Stimulated activated CD4-positive, alpha-beta T cell treated with anti-CD3 and anti-CD28 coated beads, Interleukin-2, amount 100 ng/mL, for 24 hours (primary cell): ENCODE measurements at regions not wholly inside any gene's neighbourhood (a gene's known extent, or its start where the extent isn't known, plus 50 kb on each side); places are given as distances from the start of the nearest gene placed in this dataset.

Experiments
- DNase-seq, 2 donors: peaks; one replicate each; pipeline ENCODE4 v3.0.0-alpha.2; 2020

DNA sequence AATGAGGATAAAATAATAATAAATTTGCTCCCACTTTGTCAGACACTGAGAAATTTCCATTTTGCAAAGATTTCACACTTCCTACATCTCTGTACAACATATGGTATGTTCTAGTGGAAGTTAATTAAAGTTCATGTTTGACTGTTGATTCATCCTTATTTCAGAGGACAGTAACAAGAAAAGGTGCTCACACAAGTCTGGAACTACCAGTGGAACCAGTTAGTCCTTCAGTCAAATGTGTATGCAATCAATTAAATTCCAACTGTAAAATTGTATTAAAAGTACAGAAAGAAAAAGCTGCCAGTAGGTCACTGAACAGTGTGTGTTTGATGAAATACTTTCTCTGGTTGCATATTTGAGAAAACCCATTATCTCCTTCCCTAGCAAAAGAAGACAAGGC, 496.0 kb upstream of the PKN2 start:
- no peak for DNase-seq

DNA sequence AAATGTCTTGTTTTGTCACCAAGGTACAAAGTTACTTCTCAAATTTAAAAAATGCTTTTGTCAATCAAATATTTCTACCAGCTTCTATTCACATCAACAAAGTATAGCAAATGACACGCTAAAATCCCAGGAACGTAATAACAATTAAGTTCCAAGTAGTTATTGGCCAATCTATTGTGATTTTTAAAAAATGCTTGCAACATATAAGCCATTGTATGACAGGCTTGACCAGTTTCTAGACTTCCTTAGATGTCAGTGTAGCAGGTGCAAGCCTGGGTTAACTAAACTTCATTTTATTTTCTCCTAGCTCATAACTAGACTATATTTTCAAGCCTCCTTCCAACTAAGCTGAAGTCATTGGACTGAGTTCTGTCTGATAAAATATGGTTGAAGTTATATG, 494.5 kb upstream of the PKN2 start:
- no peak for DNase-seq

DNA sequence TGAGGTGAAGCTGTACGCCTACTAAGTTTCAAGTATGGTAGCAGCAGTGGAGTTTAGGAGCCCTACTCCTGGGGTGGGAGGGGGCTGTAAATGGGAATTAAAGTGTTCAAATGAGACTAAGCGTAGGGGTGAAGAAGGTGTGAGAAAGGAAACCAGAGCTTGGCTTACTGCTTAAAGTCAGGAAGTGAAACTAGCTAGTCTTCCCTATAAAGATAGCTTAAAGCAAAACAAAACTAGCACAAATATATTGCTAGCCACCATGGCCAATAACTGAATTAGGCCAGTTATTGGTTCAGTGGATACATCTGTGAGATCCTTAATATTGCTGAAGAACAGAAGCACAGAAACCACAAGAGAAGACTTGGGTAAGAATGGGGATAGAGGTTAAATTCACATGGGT, 492.2 kb upstream of the PKN2 start:
- no peak for DNase-seq

DNA sequence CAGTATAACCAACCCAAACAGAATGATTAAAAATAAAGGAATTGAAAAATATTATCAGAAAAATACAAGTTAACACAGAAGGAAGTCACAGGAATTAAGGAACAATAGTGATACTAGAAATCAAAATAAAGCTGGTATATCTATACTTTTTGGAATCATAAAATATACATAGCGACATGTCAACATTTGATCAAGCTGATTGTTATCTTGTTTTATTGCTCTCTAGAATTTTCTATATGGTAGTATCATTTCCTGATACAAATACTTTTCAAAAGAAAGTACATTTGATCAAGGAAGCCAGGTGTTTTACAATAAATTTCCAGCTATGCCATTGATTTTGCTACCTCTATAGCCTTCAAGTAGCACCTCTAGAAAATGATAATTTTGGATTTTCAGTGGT, 489.5 kb upstream of the PKN2 start:
- no peak for DNase-seq

DNA sequence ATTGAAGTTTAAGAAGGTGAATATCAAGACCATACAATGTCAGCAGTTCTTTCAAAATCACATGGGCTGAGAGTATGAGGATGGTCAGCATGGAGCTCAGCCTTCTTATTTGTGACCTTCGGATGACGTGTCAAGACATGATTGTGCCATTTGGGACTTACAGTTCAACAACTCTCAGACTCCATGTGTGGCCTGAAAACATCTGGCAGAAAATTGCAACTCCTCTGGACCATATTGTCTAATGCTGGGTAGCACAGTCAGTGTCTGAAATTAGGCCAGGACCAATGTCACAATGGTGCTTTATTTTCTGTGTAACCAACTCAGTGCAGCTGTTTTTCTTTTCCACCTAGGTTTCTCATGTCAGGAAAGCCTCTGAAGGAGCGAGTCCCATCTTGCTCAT, 483.5 kb upstream of the PKN2 start:
- no peak for DNase-seq

DNA sequence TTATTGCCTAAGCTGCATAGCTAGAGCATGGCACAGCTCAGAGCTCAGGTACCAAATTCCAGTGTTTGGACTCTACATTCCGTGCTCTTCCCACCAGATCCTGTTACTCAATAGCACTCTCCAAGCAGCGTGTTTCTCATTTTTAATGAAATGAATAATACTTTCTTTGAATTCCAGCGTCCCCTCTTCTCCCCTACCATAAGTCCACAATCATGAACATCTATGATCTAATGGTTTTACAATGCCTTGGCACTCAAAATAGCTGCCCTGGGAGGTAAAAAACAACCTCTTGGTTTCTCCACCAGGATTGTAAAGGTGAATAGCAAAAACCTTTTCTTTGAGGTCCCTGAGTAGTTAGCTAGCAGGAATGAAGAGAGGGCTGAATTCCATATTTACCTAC, 480.0 kb upstream of the PKN2 start:
- DNase-seq, result no peak

DNA sequence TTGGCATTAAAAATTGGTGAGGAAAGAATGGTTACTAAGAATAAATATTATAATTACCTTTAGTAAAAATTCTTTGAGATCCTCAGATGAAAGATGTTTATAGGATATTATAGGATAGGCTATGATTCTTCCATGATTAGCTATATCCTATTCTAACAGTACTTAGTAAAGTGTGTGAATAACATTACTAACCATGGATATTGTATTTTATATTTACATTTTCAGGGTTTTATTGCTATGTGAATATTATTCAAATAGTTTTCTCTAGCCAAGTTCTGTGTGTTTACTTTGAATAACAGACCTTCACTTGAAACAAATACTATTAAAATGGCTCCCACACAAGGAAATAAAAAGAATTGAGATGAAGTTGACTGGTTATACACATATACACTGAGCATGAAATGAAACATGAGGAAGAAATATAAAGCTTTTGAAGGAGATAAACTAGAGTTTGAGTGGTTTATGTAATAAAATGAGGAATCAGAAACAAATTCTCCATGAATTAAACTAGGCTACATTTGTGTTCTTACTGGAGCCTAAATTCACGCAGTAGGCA, 479.4 kb upstream of the PKN2 start:
- no peak for DNase-seq

DNA sequence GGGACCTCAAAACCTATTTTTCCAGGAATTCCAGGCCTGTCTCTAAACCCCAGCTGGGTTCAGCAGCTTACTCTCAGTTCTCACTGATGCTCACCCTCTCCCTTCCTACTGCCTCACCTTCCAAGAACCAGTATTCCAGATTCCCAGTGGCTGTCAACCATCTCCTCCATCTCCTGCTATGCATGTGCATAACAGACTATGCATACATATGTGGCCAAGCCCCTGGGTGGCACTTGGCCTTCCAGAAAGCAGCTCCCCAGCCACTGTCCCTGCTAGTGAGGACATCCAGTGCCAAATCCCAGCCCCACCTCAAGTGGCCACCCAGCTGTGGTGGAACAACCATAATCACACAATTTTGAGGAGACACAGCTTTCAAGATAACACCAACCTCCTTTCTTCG, 475.7 kb upstream of the PKN2 start:
- no peak for DNase-seq

DNA sequence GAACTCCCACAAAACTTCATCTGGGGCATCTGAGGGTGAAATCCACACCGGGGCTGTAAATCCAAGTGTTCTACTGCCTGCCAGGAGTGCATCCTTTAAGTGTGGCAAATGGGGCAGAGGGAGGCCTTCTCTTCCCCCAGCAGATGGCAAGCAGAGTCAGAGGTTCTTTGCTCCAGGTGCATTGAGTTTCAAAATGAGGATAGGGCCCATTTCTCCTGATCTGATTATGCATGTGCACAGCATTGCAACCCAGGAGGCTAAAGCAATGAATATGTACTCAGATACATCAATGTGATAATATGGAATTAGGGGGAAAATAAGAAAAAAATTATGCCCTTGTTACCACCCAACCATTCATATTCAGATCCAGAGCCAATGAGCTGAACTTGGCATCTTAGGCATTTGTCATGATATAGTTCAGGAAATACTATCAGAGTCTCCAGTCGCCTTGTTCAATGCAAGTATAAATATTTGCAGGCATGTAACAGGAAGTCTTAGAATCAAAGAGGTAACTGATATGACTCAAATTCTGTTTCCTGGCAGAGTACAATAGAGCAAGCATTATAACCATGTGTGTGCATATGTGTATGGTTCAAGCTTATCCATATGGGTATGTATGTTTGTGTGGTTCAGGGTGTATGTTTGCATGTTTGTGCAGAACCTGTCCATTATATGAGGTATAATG, 473.8 kb upstream of the PKN2 start:
- DNase-seq, result no peak

DNA sequence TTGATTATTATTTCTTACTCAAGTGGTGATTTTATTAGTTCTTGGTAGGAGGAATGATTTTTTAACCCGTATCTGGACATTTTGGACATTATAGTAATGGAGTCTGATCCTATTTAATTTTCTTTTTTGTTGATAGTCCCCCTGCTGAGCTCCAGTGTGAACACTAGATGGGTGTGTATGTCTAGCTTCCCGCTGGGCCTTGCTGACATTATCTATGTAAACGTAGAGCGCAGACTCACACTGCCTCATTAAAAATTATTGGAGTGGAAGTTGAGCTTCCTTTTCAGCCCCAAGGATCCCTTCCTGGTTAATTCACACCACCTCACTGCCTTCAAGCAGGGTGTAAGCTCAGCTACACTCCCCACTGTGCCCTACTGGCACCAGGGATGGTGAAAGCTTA, 467.6 kb upstream of the PKN2 start:
- DNase-seq, result no peak

DNA sequence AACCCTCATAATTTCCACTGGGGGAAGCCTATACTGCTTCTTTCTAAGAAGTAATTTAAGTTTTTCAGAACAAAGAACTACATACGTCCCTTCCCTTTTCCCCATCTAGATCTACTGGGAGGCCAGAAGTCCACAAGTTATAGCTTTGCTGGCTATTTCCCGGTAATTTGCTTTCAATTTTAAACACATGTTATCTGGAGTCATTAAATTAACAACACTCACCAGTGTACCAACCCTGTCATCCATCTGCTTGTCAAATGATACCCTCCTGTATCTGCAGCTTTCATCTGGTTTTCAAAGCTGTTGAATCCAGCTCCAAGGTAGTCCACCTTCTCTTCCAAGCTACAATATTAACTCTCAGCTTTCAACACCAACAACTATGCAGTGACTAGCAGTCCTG, 466.7 kb upstream of the PKN2 start:
- no peak for DNase-seq

DNA sequence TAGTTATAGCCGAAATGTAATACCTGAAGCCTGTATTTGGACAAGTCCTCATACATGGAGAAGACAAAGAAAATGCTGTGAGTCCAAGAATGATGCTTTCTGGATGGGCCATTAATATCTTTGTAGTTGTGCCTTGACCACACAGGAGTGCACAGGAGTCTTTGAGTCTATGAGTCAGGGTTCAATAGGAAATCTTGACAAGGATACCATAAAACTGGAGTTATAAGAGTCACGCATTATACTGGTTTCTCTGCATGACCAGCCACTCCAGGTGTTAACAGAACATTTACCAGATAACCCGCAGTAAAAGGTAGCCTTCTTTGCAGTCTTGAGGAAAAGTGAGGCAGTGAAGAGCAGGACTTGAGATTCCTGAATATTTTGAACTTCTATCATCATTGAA, 464.6 kb upstream of the PKN2 start:
- no peak for DNase-seq

DNA sequence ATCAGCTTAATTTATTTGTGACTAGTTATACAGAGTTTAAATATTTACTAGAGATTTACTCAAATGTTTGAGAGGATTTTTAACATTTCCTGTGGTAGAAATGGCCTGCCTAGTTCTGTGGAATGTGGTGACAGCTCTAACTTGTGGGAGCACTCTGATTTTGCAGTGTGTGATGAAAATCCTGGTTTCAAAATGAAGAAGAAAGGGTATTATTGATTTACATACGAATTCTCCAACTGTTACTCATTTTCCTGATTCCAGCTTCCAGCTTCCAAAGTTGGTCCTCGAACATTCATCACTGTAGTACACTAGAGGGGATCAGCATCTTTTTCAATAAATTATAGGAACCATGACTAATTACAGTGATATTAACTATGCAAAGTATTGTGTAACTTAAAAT, 462.7 kb upstream of the PKN2 start:
- DNase-seq, result no peak

DNA sequence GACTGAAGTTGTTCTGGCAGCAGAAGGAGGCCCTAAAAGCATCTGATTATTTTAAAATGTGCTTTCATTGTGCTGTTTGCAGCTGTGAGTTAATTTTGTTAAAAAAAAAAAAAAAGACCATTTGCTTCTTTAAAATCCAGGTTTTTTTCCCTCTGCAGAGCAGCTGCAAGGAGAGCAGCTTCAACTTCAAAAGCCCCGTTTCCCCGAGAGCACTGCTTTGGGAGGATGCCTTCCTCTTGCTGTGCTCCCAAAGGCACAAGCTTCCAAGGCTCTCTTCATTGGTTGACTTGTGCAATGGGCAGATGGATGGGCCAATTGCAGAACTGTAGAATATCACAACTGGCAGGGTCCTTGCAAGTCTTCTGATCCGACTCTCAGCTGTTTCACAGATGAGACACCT, 459.2 kb upstream of the PKN2 start:
- no peak for DNase-seq

DNA sequence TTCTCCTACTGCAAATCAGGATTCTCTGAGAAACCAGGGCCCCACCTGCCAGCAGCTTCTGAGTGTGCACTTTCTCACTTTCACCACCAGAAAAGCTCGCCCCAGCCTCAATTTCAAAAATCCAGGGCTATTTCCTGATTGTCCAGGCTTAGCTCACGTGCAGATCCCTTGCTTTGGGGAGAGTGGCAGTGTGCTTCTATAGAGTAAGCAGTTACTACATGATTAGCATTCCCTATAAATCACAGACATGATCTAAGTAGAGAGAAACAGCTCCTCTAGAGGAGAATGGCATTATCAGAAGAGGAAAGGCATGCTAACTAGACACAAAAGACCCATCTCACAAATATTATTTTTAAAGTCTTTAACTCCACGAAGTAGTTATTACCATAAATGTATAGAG, 456.0 kb upstream of the PKN2 start:
- no peak for DNase-seq

DNA sequence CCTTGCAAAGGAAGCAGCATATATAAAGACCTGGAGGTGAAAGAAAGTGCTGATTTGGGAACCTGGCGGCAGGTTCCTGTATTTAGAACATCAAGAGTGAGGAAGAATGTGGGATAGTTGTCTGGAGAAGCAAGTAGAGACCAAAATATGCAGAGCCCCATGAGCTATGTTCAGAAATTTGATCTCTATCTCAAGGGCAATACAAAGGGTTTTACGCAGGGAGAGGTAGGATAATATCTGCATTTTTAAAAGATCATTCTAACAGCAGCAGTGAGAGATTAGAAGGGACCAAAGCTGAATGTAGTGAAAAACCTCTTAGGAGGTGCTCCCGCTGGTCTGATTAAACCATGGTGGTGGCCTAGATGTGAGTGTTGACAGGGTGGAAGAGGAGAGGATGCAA, 453.9 kb upstream of the PKN2 start:
- DNase-seq, result no peak

DNA sequence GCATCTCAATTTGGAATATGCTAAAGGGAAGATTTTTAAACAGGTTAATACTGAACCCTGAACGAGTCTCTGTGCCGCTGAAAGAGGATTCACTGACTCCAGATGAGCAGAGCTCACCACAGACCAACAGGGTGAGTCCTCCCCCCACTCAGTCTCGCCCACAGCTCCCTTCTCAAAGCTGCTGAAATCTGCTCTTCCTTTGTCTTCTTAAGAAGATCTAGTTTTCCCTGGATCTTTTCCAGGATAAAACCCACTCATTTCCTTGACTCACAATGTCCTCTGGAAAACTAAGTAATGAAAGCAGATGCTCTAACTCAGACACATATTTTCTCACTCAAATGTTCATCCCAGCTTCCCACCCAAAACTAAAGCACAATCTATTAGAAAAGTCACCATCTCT, 447.0 kb upstream of the PKN2 start:
- DNase-seq, result no peak

DNA sequence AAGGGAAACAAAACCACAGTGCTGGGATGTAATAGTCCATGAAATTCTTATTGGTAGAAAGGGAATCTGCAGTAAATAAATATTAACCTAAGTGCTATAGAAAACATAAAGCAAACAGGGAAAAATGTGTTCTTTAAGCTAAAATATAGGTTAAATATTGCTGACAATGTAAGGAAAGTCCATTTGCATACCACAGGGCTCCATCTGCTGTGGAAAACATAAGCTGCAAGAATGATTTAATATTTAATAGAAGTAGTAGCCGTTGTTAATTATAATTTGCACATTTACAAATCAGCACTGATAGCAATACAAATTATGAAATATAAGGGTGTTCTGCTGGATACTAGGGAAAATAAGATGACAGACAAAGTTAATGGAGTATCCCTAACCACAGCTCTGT, 444.9 kb upstream of the PKN2 start:
- no peak for DNase-seq

DNA sequence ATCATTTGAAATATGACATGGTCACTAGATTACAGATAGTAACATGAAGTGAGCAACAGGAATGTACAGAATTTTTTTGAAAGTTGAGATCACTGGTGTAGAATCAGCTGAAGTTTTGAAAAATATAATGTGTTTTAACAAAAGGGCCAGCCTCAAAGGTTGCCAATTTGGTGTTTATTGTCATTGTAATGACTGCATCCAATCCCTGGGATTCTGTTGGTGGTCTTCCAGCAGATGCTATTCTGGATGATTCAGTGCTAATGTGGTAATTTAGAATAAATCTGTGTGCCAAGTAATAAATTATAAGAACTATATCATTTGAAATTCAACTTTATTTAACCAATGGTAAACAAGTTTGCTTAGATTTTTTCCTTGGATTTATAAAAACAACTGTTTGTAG, 436.4 kb upstream of the PKN2 start:
- no peak for DNase-seq

DNA sequence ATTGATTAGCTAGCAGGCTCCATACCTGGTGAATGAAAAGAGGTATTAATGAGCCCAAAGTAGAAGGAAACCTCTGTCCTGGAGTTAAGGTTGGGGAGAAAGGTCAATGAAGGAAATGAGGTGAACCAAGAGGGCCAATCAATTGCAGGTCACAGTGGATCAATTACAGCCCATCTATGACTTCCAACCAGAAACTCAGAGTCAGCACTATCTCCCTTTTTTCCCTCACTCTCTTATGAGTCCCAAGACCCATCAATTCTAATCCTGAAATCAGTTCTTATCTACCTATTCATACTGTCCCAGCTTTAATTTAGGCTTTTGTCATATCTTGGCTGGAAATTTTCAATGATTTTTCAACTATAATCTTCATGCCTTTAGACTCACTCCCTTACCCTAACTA, 433.2 kb upstream of the PKN2 start:
- no peak for DNase-seq

DNA sequence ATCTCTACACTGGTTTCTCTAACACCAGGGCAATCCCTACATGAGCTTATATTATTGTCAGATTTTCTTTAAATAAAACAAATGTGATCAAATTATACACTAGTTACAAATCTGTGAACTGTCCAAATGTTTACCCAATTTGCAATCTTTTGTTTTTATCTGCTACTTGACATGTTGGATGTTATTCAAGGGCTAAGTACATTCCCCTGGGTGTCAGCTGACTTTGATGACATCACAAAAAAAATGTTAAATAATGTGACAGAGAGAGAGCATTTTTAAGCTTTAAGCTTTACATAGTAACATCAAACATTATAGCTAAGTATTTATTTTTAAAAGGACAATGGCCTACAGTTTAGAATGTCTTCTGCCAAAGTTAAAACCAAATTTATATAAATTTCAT, 431.3 kb upstream of the PKN2 start:
- no peak for DNase-seq

DNA sequence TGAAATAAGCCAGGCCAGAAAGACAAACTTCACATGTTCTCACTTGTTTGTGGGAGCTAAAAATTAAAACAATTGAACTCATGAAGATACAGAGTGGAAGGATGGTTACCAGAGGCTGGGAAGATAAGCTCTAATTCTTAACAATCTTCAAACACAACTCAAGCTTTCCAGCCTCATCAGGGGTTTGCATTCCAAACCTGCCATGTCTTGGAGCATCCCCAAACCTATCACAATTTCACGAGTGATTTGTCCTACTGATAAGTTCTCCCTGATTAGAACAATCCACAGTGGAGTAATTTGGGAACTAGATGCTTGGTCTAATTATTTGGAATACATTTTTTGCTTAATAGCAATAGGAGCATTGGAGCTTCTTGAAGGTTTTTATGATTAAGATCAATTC, 418.5 kb upstream of the PKN2 start:
- DNase-seq, result no peak

DNA sequence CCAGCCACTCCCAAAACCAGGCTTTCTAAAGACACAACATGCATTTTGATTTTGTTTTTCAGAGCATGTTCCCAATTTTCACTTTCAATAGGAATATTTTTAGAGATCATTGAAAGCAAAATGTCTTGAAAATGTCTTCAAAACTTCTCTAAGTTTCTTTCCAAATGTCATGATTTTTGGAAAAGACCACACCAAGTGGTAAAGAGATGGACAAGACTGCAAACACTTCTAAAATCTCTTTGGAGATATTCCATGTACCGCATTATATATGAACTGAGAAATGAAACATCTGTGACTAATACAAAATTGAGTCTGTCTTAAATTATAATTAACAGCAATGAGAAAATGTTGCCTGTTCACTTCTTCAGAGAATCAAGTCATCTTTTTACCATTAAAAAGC, 418.0 kb upstream of the PKN2 start:
- DNase-seq, result no peak

DNA sequence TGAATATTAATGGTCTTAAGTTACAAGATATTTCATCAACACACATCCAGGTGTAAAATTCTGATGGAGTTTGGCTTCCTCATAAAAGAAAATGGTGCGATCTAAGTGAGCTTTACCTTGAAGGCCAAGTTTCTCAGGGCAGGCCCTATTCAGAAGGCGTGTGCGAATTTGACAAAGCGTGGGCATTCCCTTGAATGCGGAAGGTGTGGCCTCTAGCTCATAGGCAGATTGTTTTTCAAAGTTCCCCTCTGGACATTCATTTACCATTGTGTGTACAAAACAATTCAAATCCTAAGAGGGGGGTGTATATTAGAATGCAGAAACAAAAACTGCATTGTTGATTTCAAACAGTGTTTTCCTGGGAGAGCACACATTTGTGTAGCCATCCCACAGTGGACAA, 411.9 kb upstream of the PKN2 start:
- DNase-seq, result no peak

DNA sequence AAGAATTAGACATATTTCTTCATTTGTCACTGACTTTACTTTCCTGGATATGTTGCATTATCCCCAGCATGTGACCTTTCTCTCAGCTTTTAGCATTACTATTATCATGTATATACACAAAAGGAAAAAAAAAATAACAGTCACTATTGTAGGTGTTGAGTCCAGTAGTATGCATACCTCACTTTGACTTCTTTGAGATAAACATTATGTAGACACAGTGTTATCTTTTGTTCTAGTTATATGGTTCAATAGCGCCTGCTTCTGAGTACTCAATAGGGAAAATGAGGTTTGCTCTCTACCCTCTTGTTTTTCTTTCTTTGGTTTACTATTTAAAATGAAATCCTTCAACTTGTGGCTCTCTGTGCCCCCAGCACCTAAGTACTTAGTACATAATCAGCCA, 409.6 kb upstream of the PKN2 start:
- DNase-seq, result no peak
